ENCODE measurements at regions not wholly inside any gene's neighbourhood (a gene's known extent, or its start where the extent isn't known, plus 50 kb on each side); places are given as distances from the start of the nearest gene placed in this dataset.

DNA sequence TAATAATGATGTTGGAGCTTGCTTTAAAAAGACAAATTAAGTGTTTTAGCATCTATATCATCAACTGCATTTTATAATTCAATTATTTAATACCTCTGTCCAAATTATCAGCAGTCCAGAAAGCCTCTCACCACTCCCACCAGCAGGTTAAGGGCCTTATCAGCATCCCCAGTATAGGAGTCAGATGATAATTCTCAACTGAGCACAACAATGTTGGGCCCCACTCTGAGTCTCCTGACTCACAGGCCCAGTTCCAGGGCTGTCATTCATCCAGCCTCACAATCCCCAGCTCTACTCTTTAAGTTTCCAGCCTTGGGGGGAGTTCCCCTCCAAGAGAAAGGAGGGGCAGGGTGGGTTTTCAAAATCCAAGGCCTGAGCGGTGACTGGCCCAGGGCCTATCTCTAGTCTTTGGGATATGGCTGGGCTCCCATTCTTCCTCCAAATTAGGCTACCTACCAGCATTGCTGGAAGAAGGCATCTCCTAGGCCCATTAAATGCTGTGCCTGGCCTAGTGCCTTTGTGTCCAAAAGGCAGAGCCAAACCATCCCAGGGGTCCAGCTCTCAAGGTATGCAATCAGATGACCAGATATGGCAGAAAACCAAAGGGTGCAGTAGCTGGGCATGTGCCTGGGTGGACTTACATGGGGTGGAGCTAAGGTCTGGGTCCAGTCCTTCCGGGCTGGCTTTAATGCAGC, 134.1 kb downstream of the GLUL start:
- H3K4me1 ChIP-seq = no peaks in the 10 kb centered on the region
- no peak overlapping the region for H3K4me3 ChIP-seq
- no peak for DNase-seq
- H3K36me3 ChIP-seq = no peaks in the 10 kb centered on the region
- no peaks in the 10 kb centered on the region for H3K9me3 ChIP-seq
- TF ChIP-seq, protein P1, sequence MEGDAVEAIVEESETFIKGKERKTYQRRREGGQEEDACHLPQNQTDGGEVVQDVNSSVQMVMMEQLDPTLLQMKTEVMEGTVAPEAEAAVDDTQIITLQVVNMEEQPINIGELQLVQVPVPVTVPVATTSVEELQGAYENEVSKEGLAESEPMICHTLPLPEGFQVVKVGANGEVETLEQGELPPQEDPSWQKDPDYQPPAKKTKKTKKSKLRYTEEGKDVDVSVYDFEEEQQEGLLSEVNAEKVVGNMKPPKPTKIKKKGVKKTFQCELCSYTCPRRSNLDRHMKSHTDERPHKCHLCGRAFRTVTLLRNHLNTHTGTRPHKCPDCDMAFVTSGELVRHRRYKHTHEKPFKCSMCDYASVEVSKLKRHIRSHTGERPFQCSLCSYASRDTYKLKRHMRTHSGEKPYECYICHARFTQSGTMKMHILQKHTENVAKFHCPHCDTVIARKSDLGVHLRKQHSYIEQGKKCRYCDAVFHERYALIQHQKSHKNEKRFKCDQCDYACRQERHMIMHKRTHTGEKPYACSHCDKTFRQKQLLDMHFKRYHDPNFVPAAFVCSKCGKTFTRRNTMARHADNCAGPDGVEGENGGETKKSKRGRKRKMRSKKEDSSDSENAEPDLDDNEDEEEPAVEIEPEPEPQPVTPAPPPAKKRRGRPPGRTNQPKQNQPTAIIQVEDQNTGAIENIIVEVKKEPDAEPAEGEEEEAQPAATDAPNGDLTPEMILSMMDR (IDR thresholded peaks at IDR 0.05) = no peak
- TF ChIP-seq POLR2A (IDR thresholded peaks at IDR 0.05) = no peak
- H3K27me3 ChIP-seq = no peaks in the 10 kb centered on the region
- no peak overlapping the region for H3K27ac ChIP-seq

- no peaks in the 10 kb centered on the region for H3K27me3 ChIP-seq
- H3K27ac ChIP-seq = no peak overlapping the region
- no peaks in the 10 kb centered on the region for H3K9me3 ChIP-seq
- no peak overlapping the region for H3K4me3 ChIP-seq
- H3K4me1 ChIP-seq = no peaks in the 10 kb centered on the region
- H3K36me3 ChIP-seq = no peaks in the 10 kb centered on the region
- TF ChIP-seq, protein P1 (IDR thresholded peaks at IDR 0.05) = no peak
- TF ChIP-seq POLR2A (IDR thresholded peaks at IDR 0.05) = no peak
- no peak for DNase-seq
Observed at GRCh38 chr1:182256931-182257330, 134.7 kb downstream of the GLUL start.

- no peak for DNase-seq
- Histone ChIP-seq H3K9me3 (no peaks in the 10 kb centered on the region), H3K27me3 (no peaks in the 10 kb centered on the region), H3K36me3 (no peaks in the 10 kb centered on the region), H3K4me3 (no peak overlapping the region), H3K27ac (no peak overlapping the region), H3K4me1 (no peaks in the 10 kb centered on the region)
- TF ChIP-seq, protein P1 (IDR thresholded peaks at IDR 0.05) = no peak
- TF ChIP-seq POLR2A (IDR thresholded peaks at IDR 0.05) = no peak
Observed at GRCh38 chr1:182255494-182255893, 136.1 kb downstream of the GLUL start.

DNA sequence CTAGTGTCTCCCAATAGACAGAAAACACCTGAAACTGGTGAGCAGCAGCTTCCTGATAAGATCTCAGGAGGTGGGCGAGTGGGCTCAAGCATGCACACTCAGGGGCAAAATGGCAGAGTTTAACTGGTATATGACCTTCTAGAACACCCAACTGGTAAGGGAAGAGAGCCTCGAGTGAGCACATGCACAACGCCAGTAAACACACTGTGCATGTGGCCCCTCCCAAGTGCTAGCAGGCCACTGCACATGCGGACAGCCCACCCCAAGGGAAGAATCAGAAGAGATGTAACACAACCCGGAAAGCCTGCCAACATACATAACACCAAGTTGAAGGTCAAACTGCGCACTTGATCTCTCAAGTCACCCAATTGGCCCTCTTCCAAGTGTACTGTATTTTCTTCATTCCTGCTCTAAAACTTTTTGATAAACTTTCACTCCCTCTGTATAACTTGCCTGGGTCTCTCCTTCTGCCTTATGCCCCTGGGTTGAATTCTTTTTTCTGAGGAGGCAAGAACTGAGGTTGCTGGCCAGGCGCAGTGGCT, 138.2 kb downstream of the GLUL start:
- Histone ChIP-seq H3K27me3 (no peaks in the 10 kb centered on the region), H3K27ac (no peak overlapping the region), H3K36me3 (no peaks in the 10 kb centered on the region), H3K9me3 (no peaks in the 10 kb centered on the region), H3K4me3 (no peak overlapping the region), H3K4me1 (no peaks in the 10 kb centered on the region)
- DNase-seq = no peak
- TF ChIP-seq, protein P1 (IDR thresholded peaks at IDR 0.05) = no peak
- no peak for TF ChIP-seq POLR2A (IDR thresholded peaks at IDR 0.05)

GRCh38 chr1:182251561-182251960, 140.0 kb downstream of the GLUL start:
- TF ChIP-seq, protein P1 (IDR thresholded peaks at IDR 0.05) = no peak
- H3K9me3 ChIP-seq = no peaks in the 10 kb centered on the region
- H3K4me1 ChIP-seq = no peaks in the 10 kb centered on the region
- no peak overlapping the region for H3K27ac ChIP-seq
- no peaks in the 10 kb centered on the region for H3K36me3 ChIP-seq
- no peak overlapping the region for H3K4me3 ChIP-seq
- H3K27me3 ChIP-seq = no peaks in the 10 kb centered on the region
- DNase-seq = no peak

All from Peyer's patch (tissue), 4 donors.